Gastrocnemius medialis (tissue), 4 donors: ENCODE measurements at regions not wholly inside any gene's neighbourhood (a gene's known extent, or its start where the extent isn't known, plus 50 kb on each side); places are given as distances from the start of the nearest gene placed in this dataset.

Source experiments
- POLR2A ChIP-seq, 2 donors: fragments of 450-650 bp; IDR thresholded peaks; one replicate each; pipeline ENCODE4 v1.6.1; 2017; ENCODE audit warnings: antibody characterized with exemption in 2 of 2, mild to moderate bottlenecking in 2 of 2, moderate library complexity in 2 of 2
- TF ChIP-seq, protein P1 (sequence below), 5 experiments: fragments of 450-650 bp in 3 of 5; fragments of 200-600 bp in 2 of 5; sonication (generic) in 2 of 5; IDR thresholded peaks in 4 of 5; conservative IDR thresholded peaks in 1 of 5; 1 replicate in 4 of 5; 2 replicates in 1 of 5; pipeline ENCODE4 v1.5.1; 2016 to 2019; ENCODE audit warnings: antibody characterized with exemption in 5 of 5, mild to moderate bottlenecking in 3 of 5, moderate library complexity in 3 of 5

DNA sequence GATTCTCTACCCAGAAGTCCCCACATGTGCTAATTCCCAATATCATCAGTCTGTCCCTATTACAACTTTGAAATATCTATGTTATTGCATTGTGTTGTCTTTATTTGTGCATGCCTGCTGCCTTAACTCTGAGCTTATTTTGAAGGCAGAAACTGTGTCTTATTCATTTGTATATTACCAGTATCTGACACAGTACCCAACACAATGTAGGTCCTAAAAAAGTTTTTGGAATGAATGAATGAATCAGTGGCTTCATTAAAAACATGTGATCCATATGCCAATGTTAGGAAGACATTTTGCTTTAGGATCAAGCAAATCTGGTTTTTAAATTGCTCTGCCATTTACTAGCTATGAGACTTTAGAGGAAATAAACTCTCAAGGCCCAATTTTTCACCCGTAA lies 420.4 kb downstream of the CBLN4 start:
- TF ChIP-seq, protein P1, sequence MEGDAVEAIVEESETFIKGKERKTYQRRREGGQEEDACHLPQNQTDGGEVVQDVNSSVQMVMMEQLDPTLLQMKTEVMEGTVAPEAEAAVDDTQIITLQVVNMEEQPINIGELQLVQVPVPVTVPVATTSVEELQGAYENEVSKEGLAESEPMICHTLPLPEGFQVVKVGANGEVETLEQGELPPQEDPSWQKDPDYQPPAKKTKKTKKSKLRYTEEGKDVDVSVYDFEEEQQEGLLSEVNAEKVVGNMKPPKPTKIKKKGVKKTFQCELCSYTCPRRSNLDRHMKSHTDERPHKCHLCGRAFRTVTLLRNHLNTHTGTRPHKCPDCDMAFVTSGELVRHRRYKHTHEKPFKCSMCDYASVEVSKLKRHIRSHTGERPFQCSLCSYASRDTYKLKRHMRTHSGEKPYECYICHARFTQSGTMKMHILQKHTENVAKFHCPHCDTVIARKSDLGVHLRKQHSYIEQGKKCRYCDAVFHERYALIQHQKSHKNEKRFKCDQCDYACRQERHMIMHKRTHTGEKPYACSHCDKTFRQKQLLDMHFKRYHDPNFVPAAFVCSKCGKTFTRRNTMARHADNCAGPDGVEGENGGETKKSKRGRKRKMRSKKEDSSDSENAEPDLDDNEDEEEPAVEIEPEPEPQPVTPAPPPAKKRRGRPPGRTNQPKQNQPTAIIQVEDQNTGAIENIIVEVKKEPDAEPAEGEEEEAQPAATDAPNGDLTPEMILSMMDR (IDR thresholded peaks at IDR 0.05 in 4 of 5, conservative IDR thresholded peaks at IDR 0.05 in 1 of 5), result no peak
- TF ChIP-seq POLR2A (IDR thresholded peaks at IDR 0.05), result no peak
